Stimulated activated naive B cell treated with anti-CD40 and anti-IgM and Interleukin-4, amounts not matched to agents 10 μg/mL and 1 μg/mL and 100 μg/mL, for 72 hours (primary cell): ENCODE measurements at regions not wholly inside any gene's neighbourhood (a gene's known extent, or its start where the extent isn't known, plus 50 kb on each side); places are given as distances from the start of the nearest gene placed in this dataset.
"Not testable (repeated sequence)": the region's sequence is repeated elsewhere in the genome, so short reads cannot be mapped to it uniquely, and the experiment has no call there.

Experiments used
- ATAC-seq, 2 donors: fragments of 150-1000 bp; cut with Tn5 transposase; replicated peaks; 2 replicates each; pipeline ENCODE4 v1.10.0; 2021; ENCODE audit warnings: moderate library complexity in 1 of 2
- DNase-seq: peaks from one replicate; pipeline ENCODE4 v3.0.0; 2021
- H3K27ac Mint-ChIP-seq: one replicate; pipeline ENCODE4 v1.8.0; 2022; ENCODE audit warnings: mild to moderate bottlenecking, mixed read lengths
- H3K27me3 Mint-ChIP-seq, 2 donors: one replicate each; pipeline ENCODE4 v1.8.0; 2022; ENCODE audit warnings: mixed read lengths in 2 of 2
- H3K36me3 Mint-ChIP-seq, 2 donors: one replicate each; pipeline ENCODE4 v1.8.0; 2022; ENCODE audit warnings: mixed read lengths in 2 of 2, mild to moderate bottlenecking in 1 of 2
- H3K4me1 Mint-ChIP-seq, 2 donors: one replicate each; pipeline ENCODE4 v1.8.0; 2022; ENCODE audit warnings: mixed read lengths in 2 of 2, mild to moderate bottlenecking in 1 of 2
- H3K4me3 Mint-ChIP-seq, 2 donors: one replicate each; pipeline ENCODE4 v1.8.0; 2022; ENCODE audit warnings: mild to moderate bottlenecking in 2 of 2, mixed read lengths in 2 of 2, moderate library complexity in 1 of 2
- H3K9me3 Mint-ChIP-seq, 2 donors: one replicate each; pipeline ENCODE4 v1.8.0; 2022; ENCODE audit warnings: mixed read lengths in 2 of 2, mild to moderate bottlenecking in 1 of 2

DNA sequence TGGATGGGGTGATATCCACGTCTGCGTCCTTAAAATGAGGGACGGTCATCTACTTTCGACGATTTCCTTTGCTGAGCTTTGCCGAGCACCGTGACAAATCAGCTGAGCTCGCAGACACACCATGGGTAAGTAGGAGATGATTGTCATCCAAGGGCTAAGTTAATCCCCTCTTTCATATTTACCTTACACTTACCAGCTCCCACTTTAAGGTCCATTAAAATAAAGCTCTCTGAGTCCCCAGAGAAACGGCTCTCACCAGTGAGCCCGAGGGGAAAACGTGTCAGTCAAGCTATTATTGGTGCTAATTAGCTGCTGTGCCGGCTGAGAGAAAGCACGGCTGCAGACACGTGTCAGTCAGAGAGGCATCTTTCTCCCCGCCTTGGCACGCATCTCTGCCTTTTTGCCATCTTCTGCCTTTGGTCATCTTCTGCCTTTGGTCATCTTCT lies 72.2 kb downstream of the CRLF2 start:
- Mint-ChIP-seq H3K36me3 (peaks cover 2 to 7% of the 10 kb centered on the region in 2 donors), H3K4me3 (no peak overlapping the region), H3K27ac (no peak overlapping the region), H3K9me3 (peaks cover 7 to 8% of the 10 kb centered on the region in 2 donors), H3K4me1 (no peaks in the 10 kb centered on the region), H3K27me3 (peaks cover 0 to 5% of the 10 kb centered on the region in 2 donors)
- DNase-seq (no peak), ATAC-seq (no peak)

DNA sequence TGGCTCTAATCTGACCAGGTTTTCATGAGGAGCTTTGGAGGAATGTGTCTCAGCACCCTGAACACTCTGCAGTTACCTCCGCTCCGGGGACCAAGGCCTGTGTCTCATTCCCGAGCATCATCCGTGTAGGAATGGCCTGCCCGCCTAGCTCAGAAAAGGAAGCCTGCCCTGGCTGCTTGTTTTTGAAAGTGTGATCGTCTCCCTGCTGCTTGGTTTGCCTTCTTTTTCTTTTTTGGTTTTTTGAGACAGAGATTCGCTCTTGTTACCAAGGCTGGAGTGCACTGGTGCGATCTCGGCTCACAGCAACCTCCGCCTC lies 73.3 kb downstream of the CRLF2 start:
- peaks cover 0 to 5% of the 10 kb centered on the region in 2 donors for H3K27me3 Mint-ChIP-seq
- H3K4me3 Mint-ChIP-seq = no peak overlapping the region
- ATAC-seq (no peak), DNase-seq (no peak)
- H3K27ac Mint-ChIP-seq = no peak overlapping the region
- H3K4me1 Mint-ChIP-seq = no peaks in the 10 kb centered on the region
- H3K9me3 Mint-ChIP-seq = peaks cover 7 to 8% of the 10 kb centered on the region in 2 donors
- H3K36me3 Mint-ChIP-seq = peaks cover 2 to 7% of the 10 kb centered on the region in 2 donors

- H3K9me3 Mint-ChIP-seq = peaks cover 7 to 8% of the 10 kb centered on the region in 2 donors
- H3K4me3 Mint-ChIP-seq = no peak overlapping the region
- ATAC-seq = no peak
These were observed 73.8 kb downstream of the CRLF2 start for GRCh38 chrX:1138476-1139184.

DNA sequence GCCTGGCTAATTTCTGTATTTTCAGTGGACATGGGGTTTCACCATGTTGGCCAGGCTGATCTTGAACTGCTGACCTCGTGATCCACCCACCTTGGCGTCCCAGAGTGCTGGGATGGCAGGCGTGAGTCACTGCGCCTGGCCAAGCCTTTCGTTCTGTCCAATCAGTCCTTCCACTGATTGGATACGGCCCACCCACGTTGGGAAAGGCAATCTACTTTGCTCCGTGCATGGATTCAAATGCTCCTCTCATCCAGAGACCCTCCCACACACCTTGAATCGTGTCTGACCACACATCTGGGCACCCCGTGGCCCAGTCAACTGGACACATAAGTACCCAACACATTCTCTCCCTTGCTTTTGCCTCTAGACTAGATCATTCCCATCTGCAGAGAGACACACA lies 74.9 kb downstream of the CRLF2 start:
- ATAC-seq = no peak
- no peak overlapping the region for H3K4me3 Mint-ChIP-seq
- H3K27me3 Mint-ChIP-seq = peaks cover 0 to 5% of the 10 kb centered on the region in 2 donors
- H3K27ac Mint-ChIP-seq = no peak overlapping the region
- H3K9me3 Mint-ChIP-seq = peaks cover 7 to 8% of the 10 kb centered on the region in 2 donors
- H3K36me3 Mint-ChIP-seq = peaks cover 2 to 7% of the 10 kb centered on the region in 2 donors
- DNase-seq = no peak
- H3K4me1 Mint-ChIP-seq = no peaks in the 10 kb centered on the region

More at GRCh38 chrX:1138476-1139184, 73.8 kb downstream of the CRLF2 start:
- Mint-ChIP-seq H3K27me3 (peaks cover 0 to 5% of the 10 kb centered on the region in 2 donors), H3K4me1 (no peaks in the 10 kb centered on the region), H3K27ac (no peak overlapping the region), H3K36me3 (peaks cover 2 to 7% of the 10 kb centered on the region in 2 donors)
- no peak for DNase-seq

GRCh38 chrX:1136582-1136981 lies 75.9 kb downstream of the CRLF2 start:
- H3K4me1 Mint-ChIP-seq, ATAC-seq, H3K27me3 Mint-ChIP-seq, H3K27ac Mint-ChIP-seq, H3K9me3 Mint-ChIP-seq, H3K36me3 Mint-ChIP-seq, DNase-seq, H3K4me3 Mint-ChIP-seq: not testable (repeated sequence)

- Mint-ChIP-seq H3K4me3 (no peak overlapping the region), H3K4me1 (no peaks in the 10 kb centered on the region), H3K36me3 (peaks cover 2 to 7% of the 10 kb centered on the region in 2 donors), H3K27me3 (peaks cover 0 to 5% of the 10 kb centered on the region in 2 donors), H3K27ac (no peak overlapping the region), H3K9me3 (peaks cover 7 to 8% of the 10 kb centered on the region in 2 donors)
- ATAC-seq = no peak
- DNase-seq = no peak
These were observed 77.5 kb downstream of the CRLF2 start for GRCh38 chrX:1134976-1135375.

DNA sequence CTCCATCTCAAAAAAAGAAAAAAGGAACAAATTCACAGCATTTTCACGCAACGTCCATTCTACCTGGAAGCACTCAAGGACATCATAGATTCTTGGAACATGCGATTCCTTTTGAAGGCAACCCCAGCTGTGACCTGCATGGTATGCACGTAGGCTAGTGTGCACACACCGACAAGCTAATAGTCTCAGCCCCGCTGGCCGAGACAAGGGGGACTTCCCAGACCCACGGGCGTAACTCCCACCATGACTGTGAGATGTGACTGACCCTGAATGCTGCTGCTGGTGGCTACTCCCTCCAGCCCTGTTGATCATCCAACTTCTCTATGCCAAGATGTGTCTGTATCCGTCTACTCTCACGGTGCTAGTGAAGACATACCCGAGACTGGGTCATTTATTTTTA lies 78.3 kb downstream of the CRLF2 start:
- DNase-seq (no peak), ATAC-seq (no peak)
- Mint-ChIP-seq H3K27me3 (peaks cover 0 to 5% of the 10 kb centered on the region in 2 donors), H3K36me3 (peaks cover 2 to 7% of the 10 kb centered on the region in 2 donors), H3K4me3 (no peak overlapping the region), H3K27ac (no peak overlapping the region), H3K4me1 (no peaks in the 10 kb centered on the region), H3K9me3 (peaks cover 7 to 8% of the 10 kb centered on the region in 2 donors)

DNA sequence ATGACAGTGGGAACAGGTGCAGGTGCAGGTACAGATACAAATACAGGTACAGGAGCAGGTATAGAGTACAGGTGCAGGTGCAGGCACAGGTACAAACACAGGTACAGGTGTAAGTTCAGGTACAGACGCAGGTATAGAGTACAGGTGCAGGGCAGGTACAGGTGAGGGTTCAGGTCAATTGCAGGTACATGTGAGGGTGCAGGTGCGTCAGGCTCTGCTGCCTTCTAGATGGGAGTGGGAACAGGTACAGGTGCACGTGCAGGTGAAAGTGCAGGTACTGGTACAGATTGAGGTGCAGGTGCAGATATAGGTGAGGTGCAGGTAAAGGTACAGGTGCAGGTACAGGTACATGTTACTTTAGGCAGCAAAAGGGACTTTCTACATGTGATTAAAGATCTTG lies 85.7 kb downstream of the CRLF2 start:
- Mint-ChIP-seq H3K27ac (no peak overlapping the region), H3K27me3 (peaks cover 23 to 30% of the 10 kb centered on the region in 2 donors), H3K36me3 (no peaks in the 10 kb centered on the region), H3K9me3 (no peaks in the 10 kb centered on the region), H3K4me3 (no peak overlapping the region), H3K4me1 (peaks cover 5 to 9% of the 10 kb centered on the region in 2 donors)
- ATAC-seq (no peak), DNase-seq (no peak)

GRCh38 chrX:1124531-1124930 lies 87.9 kb downstream of the CRLF2 start:
- Mint-ChIP-seq H3K9me3 (no peaks in the 10 kb centered on the region), H3K4me3 (no peak overlapping the region), H3K36me3 (no peaks in the 10 kb centered on the region), H3K4me1 (peaks cover 5 to 9% of the 10 kb centered on the region in 2 donors), H3K27me3 (peaks cover 27 to 30% of the 10 kb centered on the region in 2 donors), H3K27ac (no peak overlapping the region)
- DNase-seq (no peak), ATAC-seq (no peak)

GRCh38 chrX:1122851-1123250 lies 89.6 kb downstream of the CRLF2 start:
- not testable (repeated sequence) for H3K9me3 Mint-ChIP-seq, ATAC-seq, DNase-seq, H3K4me3 Mint-ChIP-seq, H3K4me1 Mint-ChIP-seq, H3K27ac Mint-ChIP-seq, H3K36me3 Mint-ChIP-seq
- peaks cover 27 to 30% of the 10 kb centered on the region in 2 donors for H3K27me3 Mint-ChIP-seq

DNA sequence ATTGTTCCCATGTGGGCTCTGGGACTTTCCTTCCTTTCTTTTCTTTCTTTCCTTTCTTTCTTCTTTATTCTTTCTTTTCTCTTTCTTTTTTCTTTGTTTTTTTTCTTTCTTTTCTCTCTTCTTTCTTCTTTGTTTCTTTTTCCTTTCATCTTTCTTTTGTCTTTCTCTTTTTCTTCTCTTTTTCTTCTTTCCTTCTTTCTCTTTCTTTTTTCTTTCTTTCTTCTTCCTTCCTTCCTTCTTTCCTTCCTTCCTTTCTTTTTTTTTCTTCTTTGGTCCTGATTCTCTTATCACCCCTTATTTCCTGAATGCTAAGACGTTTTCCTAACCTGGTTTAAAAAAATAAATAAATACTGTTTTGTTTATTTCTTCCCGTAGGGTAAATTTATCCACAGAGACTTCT lies 93.2 kb downstream of the CRLF2 start:
- Mint-ChIP-seq H3K4me1 (peaks cover 5 to 9% of the 10 kb centered on the region in 2 donors), H3K9me3 (no peaks in the 10 kb centered on the region), H3K4me3 (no peak overlapping the region), H3K36me3 (no peaks in the 10 kb centered on the region), H3K27ac (no peak overlapping the region), H3K27me3 (peaks cover 34% of the 10 kb centered on the region in 2 donors)
- ATAC-seq = no peak
- no peak for DNase-seq

DNA sequence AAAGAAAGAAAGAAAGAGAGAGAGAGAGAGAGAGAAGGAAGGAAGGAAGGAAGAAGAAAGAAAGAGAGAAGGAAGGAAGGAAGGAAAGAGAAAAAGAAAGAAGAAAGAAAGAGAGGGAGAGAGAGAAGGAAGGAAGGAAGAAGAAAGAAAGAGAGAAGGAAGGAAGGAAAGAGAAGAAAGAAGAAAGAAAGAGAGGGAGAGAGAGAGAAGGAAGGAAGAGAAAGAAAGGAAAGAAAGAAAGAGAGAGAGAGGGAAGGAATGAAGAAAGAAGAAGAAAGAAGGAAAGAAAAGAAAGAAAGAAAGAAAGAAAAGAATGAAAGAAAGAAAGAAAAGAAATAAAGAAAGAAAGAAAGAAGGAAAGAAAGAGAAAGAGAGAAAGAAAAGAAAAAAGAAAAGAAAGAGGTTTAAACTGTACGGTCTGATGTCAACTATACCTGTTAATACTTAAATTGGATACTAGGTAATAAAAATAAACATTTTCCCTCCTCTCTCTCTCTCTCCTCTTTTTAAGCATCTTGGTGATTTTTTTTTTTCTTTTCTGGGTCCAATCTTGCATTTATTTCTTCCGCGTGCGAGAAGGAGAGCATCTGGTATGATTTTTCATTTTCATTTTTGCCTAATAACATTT lies 93.8 kb downstream of the CRLF2 start:
- H3K36me3 Mint-ChIP-seq = no peaks in the 10 kb centered on the region
- ATAC-seq (no peak), DNase-seq (no peak)
- peaks cover 28 to 29% of the 10 kb centered on the region in 2 donors for H3K27me3 Mint-ChIP-seq
- H3K9me3 Mint-ChIP-seq = no peaks in the 10 kb centered on the region
- H3K4me3 Mint-ChIP-seq = no peak overlapping the region
- peaks cover 5% of the 10 kb centered on the region in 2 donors for H3K4me1 Mint-ChIP-seq
- no peak overlapping the region for H3K27ac Mint-ChIP-seq

DNA sequence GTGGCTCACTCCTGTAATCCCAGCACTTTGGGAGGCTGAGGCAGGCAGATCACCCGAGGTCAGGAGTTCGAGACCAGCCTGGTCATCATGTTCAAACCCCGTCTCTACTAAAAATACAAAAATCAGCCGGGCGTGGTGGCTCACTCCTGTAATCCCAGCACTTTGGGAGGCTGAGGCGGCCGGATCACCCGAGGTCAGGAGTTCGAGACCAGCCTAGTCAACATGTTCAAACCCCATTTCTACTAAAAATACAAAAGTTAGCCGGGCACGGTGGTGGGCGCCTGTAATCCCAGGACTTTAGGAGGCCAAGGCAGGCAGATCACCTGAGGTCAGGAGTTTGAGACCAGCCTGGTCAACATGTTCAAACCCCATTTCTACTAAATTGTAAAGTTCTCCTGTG lies 97.0 kb downstream of the CRLF2 start:
- H3K27me3 Mint-ChIP-seq = peaks cover 39 to 50% of the 10 kb centered on the region in 2 donors
- not testable (repeated sequence) for DNase-seq, H3K36me3 Mint-ChIP-seq, H3K9me3 Mint-ChIP-seq, ATAC-seq, H3K4me3 Mint-ChIP-seq, H3K27ac Mint-ChIP-seq
- H3K4me1 Mint-ChIP-seq = peaks cover 1 to 14% of the 10 kb centered on the region in 2 donors

GRCh38 chrX:1112321-1112720 lies 100.1 kb downstream of the CRLF2 start:
- Mint-ChIP-seq H3K9me3 (peaks cover 3 to 4% of the 10 kb centered on the region in 2 donors), H3K4me3 (no peak overlapping the region), H3K27ac (no peak overlapping the region), H3K36me3 (no peaks in the 10 kb centered on the region), H3K27me3 (peaks cover 49 to 72% of the 10 kb centered on the region in 2 donors), H3K4me1 (peaks cover 1 to 14% of the 10 kb centered on the region in 2 donors)
- ATAC-seq (no peak), DNase-seq (no peak)
